Germinal center (tissue), 1 donor: ENCODE measurements at regions not wholly inside any gene's neighbourhood (a gene's known extent, or its start where the extent isn't known, plus 50 kb on each side); places are given as distances from the start of the nearest gene placed in this dataset.
"Not testable (repeated sequence)": the region's sequence is repeated elsewhere in the genome, so short reads cannot be mapped to it uniquely, and the experiment has no call there.

ENCODE experiments used
- DNase-seq: peaks from one replicate; pipeline ENCODE4 v3.0.0; 2012; ENCODE audit warnings: mixed read lengths, low spot score

DNA sequence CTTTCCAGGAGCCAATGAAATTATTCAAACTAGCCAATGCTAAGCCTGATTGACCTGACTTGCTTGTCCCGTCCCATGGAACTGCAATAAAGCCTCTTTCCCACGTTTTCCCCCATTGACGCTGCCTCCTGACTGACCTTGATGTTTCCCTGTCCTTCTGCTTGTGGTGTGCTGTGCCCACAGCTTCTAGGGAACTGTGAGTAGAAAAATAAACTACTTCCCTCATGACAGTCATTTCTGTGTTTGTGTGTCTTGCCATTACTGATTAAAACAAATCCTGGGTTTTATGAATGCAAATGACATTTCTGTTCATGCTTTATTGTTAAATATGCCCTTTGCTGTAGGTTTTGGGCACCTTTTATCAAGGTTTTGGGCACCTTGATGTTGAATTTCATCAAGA lies 91.3 kb upstream of the ABI1 start:
- DNase-seq: no peak

GRCh38 chr10:26951650-26952049 lies 90.9 kb upstream of the ABI1 start:
- DNase-seq: no peak

DNA sequence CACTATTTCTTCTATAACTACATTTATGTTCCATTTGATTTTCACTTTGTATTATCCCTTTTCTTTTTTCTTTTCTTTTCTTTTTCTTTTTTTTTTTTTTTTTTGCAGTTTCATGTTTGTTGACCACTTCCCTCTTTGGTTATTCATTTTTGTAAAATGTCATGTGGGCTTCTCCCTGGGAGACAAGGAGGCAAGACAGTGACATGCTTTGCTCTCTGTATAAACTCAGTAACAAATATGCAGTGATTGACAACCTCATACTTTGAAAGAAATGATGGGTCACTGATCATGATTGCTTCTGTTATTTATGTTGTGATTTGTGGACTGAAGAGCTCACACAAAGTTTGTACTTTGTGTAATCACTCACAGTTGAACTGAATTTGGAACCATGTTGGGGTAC lies 90.2 kb upstream of the ABI1 start:
- DNase-seq: no peak

DNA sequence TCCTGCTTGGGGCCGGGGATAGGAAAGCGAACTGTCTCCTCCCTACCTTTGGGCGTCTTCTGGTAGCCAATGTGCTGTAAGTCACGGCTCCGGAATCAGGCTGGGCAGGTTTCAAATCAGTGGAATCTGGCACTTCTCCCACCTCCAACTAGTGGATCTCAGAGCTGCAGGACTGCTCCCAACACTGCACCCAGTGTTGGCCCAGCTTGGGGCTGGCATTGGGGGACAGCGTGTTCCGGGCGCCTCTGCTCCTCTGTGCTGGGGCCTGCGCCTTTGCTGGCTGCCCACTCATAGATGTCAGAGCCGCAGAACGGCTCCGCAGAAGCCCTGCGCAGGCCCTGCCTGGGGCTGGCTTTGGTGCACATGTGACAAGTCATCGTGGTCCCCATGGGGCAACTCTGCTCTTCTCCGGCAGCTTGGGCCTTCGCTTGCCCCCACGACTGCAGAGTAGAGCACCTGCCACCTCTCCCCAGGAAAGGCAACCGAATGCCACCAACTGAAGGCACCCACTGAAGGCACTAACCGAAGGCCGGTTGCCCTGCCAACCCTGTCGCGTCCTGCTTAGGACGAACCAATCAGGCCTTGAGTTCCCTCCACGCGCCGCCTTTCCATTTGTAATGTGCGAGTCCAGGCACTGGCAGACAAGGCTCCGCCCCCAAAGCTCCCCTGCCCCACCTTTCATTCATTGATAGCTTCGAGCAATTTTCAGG lies 85.5 kb upstream of the ABI1 start:
- DNase-seq: no peak

DNA sequence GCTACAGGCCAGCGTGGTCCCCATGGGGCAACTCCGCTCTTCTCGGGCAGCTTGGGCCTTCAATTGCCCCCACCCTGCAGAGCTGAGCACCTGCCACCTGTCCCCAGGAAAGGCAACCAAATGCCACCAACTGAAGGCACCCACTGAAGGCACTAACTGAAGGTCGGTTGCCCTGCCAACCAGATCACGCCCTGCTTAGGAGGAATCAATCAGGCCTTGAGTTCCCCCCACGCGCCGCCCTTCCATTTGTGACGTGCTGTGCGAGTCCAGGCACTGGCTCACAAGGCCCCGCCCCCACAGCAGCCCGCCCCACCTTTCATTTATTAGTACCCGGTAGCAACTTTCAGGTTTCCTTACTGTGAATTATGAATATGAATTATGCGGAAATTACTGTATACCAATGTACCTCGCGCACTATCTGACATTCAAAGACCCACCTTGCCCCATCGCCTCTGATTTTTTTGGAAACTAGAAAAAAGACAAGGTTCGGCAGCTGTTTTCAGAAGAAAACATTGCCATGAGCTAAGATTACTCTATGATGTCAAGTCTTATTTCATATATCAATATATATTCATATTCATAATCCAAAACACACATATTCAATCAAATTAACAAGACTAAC lies 83.6 kb upstream of the ABI1 start:
- no peak for DNase-seq

DNA sequence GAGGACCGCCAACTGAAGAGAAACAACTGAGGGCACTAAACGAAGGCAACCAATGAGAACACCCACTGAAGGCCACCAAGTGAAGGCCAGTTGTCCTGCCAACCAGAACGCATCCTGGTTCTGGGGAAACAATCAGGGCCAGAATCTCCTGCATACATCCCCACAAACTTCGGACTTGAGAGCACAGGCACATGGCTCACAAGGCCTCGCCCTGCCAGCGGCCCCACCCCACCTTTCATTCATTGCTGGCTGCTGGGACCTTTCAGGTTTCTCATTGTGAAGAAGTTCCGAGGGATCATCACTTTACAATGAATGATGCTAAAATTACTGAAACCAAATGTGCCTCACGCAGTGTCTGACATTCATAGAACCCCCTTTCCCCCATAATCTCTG lies 79.2 kb upstream of the ABI1 start:
- DNase-seq: no peak

DNA sequence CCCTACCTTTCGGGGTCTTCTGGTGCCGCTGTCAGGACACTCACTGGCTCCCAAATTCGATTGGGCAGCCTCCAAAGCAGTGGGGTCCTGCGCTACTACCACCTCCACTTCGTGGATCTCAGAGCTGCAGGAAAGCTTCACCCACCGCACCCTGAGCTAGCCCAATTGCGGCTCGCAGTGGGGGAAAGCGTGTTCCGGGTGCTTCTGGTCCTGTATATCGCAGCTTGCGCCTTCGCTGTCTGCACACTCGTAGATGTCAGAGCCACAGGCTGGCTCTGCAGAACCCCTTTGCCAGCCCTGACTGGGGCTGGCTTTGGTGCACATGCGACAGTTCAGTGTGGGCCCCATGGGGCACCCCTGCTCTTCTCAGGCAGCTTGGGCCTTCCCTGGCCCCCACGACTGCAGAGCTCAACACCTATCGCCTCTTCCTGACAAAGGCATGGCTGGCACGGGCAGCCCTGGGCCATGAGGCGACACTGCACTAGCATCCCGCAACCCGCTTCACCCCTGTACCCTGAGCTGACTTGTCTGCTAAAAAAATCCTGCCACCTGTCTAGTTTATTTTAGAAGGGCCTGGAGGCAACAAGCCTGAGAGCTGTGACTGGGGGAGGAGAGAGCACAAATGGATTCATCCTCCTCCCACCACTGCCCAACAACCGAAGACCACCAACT lies 78.7 kb upstream of the ABI1 start:
- DNase-seq: no peak

GRCh38 chr10:26938578-26938977 lies 77.8 kb upstream of the ABI1 start:
- DNase-seq: no peak

DNA sequence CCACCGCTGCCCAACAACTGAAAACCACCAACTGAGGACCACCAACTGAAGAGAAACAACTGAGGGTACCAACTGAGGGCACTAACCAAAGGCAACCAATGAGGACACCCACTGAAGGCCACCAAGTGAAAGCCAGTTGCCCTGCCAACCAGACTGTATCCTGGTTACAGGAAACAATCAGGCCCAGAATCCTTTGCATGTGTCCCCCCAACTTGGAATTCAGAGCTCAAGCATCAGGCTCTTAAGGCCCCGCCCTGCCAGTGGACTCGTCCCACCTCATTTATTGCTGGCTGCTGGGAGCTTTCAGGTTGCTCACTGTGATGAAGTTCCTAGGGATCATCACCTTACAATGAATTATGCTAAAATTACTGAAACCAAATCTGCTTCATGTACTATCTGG lies 76.6 kb upstream of the ABI1 start:
- DNase-seq: no peak

DNA sequence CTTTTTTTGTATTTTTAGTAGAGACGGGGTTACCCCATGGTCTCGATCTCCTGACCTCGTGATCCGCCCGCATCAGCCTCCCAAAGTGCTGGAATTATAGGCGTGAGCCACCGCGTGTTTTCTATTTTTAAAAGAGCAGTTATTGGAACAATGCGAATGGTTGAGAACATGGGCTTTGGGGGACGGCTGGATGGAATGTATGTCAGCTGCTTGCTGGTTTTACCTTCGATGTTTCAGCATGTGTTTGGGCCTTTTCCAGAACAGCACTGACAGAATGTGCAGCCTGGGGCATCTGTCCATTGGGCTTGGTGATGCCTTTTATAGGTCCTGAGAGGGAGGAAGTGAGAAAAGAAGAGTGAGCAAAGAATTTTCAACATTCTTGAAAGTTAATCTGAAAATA lies 73.4 kb upstream of the ABI1 start:
- not testable (repeated sequence) for DNase-seq

- DNase-seq: no peak
Observed at GRCh38 chr10:26932576-26932975, 71.8 kb upstream of the ABI1 start.

DNA sequence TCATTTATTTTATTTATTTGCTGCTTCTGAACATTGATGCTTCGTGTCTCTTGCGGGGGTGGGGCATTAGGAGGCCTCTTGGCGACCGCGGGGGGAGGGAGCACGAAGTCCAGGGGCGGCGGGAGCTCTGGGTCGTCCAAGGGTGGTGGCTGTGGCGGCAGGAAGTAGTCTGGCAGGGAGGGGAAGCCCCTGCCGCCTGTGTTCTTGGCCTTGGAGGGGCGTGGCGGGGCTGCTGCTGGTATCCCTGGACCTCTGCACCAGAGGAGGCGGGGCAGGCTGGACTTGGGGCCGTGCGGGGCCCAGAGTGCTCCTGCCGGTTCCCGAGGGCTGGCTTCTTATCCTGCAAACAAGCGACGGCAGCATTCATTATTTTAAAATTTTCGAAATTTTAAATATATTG lies 70.5 kb upstream of the ABI1 start:
- peak; percentile 9 for DNase-seq

DNA sequence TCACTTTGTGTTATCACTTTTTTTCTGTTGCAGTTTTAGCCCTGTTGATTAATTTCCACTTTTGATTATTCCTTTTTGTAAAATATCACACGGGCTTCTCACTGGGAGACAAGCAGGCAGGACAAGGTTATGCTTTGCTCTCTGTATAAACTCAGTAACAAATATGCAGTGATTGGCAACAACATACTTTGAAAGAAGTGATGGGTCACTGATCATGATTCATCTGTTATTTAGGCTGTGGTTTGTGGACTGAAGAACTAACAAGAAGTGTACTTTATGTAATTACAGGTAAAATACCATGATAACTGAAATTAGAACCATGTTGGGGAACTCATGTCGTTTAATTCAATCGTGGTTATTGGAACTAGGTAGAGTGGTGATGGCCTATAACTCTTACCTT lies 62.1 kb upstream of the ABI1 start:
- not testable (repeated sequence) for DNase-seq

DNA sequence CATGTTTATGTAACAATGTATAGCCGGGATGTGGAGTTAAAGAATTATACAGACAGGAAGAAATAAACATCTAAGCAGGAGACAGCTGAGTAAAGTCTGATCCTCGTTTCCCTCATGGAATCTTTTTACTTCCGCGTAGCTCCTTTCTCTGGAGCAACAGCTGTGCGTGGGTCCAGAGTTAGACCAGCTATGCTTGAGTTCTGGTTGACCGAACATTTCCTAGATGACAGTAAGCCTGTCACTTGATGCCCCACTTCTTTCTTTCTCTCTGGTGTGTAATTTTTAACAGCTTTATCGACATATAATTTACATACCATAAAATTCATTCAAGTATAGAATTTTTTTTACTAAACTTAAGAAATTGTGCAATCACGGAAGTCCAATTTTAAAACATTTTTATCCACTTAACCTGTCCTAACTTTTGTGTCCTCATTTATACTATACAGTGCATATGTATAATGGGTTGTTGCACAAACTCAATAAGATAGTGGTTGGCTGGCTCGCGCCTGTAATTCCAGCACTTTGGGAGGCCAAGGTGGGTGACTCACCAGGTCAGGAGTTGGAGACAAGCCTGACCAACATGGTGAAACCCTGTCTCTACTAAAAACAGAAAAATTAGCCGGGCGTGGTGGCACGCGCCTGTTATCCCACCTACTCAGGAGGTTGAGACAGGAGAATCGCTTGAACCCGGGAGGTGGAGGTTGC lies 58.5 kb upstream of the ABI1 start:
- DNase-seq: not testable (repeated sequence)

DNA sequence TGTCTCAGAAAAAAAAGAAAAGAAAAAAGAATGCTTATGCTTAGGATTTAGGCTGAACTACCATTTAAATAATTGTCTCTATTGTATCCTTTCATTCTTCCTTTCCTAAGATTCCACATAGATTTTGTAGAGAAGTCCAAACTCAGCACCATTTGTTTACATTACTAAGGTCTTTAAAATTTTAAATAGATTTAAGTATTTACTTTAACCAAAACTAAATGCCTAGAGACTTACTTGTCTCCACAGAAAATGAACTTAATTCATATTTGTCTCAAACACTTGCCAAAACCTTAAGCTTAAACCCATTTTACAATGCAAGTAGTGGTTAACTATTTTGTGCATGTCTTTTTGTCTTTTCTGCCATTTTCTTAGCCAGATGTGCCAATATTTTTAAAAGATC lies 54.1 kb upstream of the ABI1 start:
- no peak for DNase-seq

GRCh38 chr10:26911811-26912461 lies 51.2 kb upstream of the ABI1 start:
- peak; percentile 23 for DNase-seq
